H1 (cell line): ENCODE measurements at regions not wholly inside any gene's neighbourhood (a gene's known extent, or its start where the extent isn't known, plus 50 kb on each side); places are given as distances from the start of the nearest gene placed in this dataset.

Experiments used
- BCL11A ChIP-seq, 2 experiments: IDR thresholded peaks; one replicate each; pipeline ENCODE4 v1.6.1; 2011; ENCODE audit warnings: low read depth in 2 of 2, low read length in 2 of 2, mild to moderate bottlenecking in 2 of 2
- RBBP5 ChIP-seq: IDR thresholded peaks from 2 replicates; pipeline ENCODE4 v1.7.1; 2012; ENCODE audit warnings: low read depth, mild to moderate bottlenecking, inconsistent platforms, low read length, moderate library complexity, borderline replicate concordance

DNA sequence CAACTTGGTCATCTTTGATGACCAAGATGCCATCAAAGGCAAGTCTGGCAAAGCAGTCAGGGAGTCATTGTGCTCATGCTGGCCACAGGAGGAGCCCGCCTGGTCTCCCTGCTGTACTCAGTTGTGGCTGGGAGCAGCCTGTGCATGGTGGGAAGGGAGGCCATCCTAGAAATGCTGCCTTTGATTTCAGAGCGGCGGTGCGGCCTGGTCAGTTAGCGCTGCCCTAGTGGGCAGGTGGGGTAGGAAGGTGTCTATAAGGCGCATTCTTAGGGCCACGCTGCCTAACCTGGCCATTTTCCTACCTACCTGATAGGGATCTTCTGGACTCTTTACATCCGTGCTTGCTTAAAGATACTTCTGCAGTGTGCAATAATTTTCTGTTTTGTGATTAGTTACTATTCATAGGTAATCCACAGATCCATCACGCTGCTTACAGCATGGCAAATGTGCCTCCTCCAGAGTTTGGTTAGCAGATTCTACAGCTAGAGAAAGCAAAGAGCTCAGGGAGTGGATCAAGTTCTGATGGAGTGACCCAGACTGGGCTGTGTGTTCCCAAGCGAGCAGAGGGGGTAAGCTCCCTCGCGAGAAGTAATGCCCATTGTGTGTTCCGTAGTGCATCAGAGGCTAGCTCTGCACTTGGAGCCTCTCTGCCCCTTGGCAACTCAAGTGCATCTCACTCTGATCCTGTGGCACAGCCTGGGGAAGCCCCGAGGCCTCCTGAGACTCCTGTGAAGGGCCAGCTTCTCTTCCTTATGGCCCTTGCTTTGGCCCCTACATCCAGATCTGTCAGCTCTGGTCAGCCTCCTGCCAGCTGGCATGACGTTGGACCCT is 970.1 kb upstream of the ZNF722 start (continued):
- TF ChIP-seq BCL11A (IDR thresholded peaks at IDR 0.05; ENCODE audit: low read depth in 2 of 2, low read length in 2 of 2) (no peak), RBBP5 (no peak)
- TF ChIP-seq, all 59 proteins: peak for 0
